ENCODE measurements at regions not wholly inside any gene's neighbourhood (a gene's known extent, or its start where the extent isn't known, plus 50 kb on each side); places are given as distances from the start of the nearest gene placed in this dataset.

- no peak for TF ChIP-seq CTCF (conservative IDR thresholded peaks at IDR 0.05; ENCODE audit: low read depth in 2 of 2)
- no peak for TF ChIP-seq POLR2AphosphoS5 (IDR thresholded peaks at IDR 0.05; ENCODE audit: low read depth)
- TF ChIP-seq EZH2phosphoT487 (IDR thresholded peaks at IDR 0.05; ENCODE audit: unreplicated experiment) = no peak
- TF ChIP-seq ZNF462 (CRISPR knock-in tag; IDR thresholded peaks at IDR 0.05) = no peak
- TF ChIP-seq REST (IDR thresholded peaks at IDR 0.05; ENCODE audit: unreplicated experiment) = no peak
- TF ChIP-seq ETS1 (IDR thresholded peaks at IDR 0.05) = no peak
- no peak for TF ChIP-seq JUNB (IDR thresholded peaks at IDR 0.05; ENCODE audit: unreplicated experiment)
- TF ChIP-seq EZH2 (IDR thresholded peaks at IDR 0.05; ENCODE audit: low read depth, unreplicated experiment) = no peak
- TF ChIP-seq NANOG (IDR thresholded peaks at IDR 0.05; ENCODE audit: borderline replicate concordance) = no peak
Observed at GRCh38 chr5:94066437-94067207, 325.2 kb upstream of the POU5F2 start.
